IPS-20b (cell line): ENCODE measurements at regions not wholly inside any gene's neighbourhood (a gene's known extent, or its start where the extent isn't known, plus 50 kb on each side); places are given as distances from the start of the nearest gene placed in this dataset.
"Not testable (repeated sequence)": the region's sequence is repeated elsewhere in the genome, so short reads cannot be mapped to it uniquely, and the experiment has no call there.

Experiments used
- H3K27ac ChIP-seq: one replicate; pipeline ENCODE4 v1.5.1; 2013; ENCODE audit warnings: low read length
- H3K27me3 ChIP-seq: 2 replicates; pipeline ENCODE4 v1.6.1; 2013; ENCODE audit warnings: mild to moderate bottlenecking, low read length, inconsistent platforms; ENCODE audit not compliant: insufficient read depth
- H3K36me3 ChIP-seq: 2 replicates; pipeline ENCODE4 v1.6.1; 2013; ENCODE audit warnings: low read depth, mild to moderate bottlenecking, inconsistent platforms, low read length, moderate library complexity; ENCODE audit not compliant: insufficient read depth
- H3K4me1 ChIP-seq: 2 replicates; pipeline ENCODE4 v1.6.1; 2013; ENCODE audit warnings: mild to moderate bottlenecking, control low read depth, inconsistent platforms, low read length, moderate library complexity; ENCODE audit not compliant: insufficient read depth
- H3K4me3 ChIP-seq: 2 replicates; pipeline ENCODE4 v1.5.1; 2013; ENCODE audit warnings: mild to moderate bottlenecking, low read length, inconsistent platforms
- H3K9ac ChIP-seq: 2 replicates; pipeline ENCODE4 v1.6.1; 2013; ENCODE audit warnings: low read depth, mild to moderate bottlenecking, inconsistent platforms, low read length, moderate library complexity
- H3K9me3 ChIP-seq: 2 replicates; pipeline ENCODE4 v1.6.1; 2013; ENCODE audit warnings: mild to moderate bottlenecking, low read depth, low read length, inconsistent platforms; ENCODE audit not compliant: insufficient read depth

- Histone ChIP-seq H3K9ac (peak overlapping the region; percentile 69), H3K27ac (peak overlapping the region; percentile 98), H3K4me1 (peaks cover 26% of the 10 kb centered on the region), H3K27me3 (no peaks in the 10 kb centered on the region), H3K9me3 (peaks cover 15% of the 10 kb centered on the region; the same call in 1 of the 2 replicates), H3K36me3 (no peaks in the 10 kb centered on the region), H3K4me3 (peak overlapping the region; percentile 22; the same call in 1 of the 2 replicates)
These were observed 145.1 kb upstream of the RMP24 start for GRCh38 chr18:35827275-35827902.

- peaks cover 20% of the 10 kb centered on the region; the same call in 1 of the 2 replicates for H3K9me3 ChIP-seq
These were observed 144.6 kb upstream of the RMP24 start for GRCh38 chr18:35827903-35828275.

GRCh38 chr18:35828591-35828990 lies 143.9 kb upstream of the RMP24 start:
- no peaks in the 10 kb centered on the region for H3K27me3 ChIP-seq
- H3K4me1 ChIP-seq = peaks cover 26% of the 10 kb centered on the region
- H3K9me3 ChIP-seq = peaks cover 23% of the 10 kb centered on the region; the same call in 1 of the 2 replicates
- H3K4me3 ChIP-seq = no peak overlapping the region
- H3K36me3 ChIP-seq = no peaks in the 10 kb centered on the region
- H3K27ac ChIP-seq = peak overlapping the region; percentile 98
- peak overlapping the region; percentile 69; the same call in 1 of the 2 replicates for H3K9ac ChIP-seq

More at GRCh38 chr18:35827903-35828275, 144.6 kb upstream of the RMP24 start:
- Histone ChIP-seq H3K36me3 (no peaks in the 10 kb centered on the region), H3K27ac (peak overlapping the region; percentile 98), H3K4me3 (no peak overlapping the region), H3K27me3 (no peaks in the 10 kb centered on the region), H3K4me1 (peaks cover 26% of the 10 kb centered on the region), H3K9ac (peak overlapping the region; percentile 69)

GRCh38 chr18:35835366-35835765 lies 137.1 kb upstream of the RMP24 start:
- Histone ChIP-seq H3K27me3 (no peaks in the 10 kb centered on the region), H3K36me3 (no peaks in the 10 kb centered on the region), H3K27ac (no peak overlapping the region), H3K9ac (no peak overlapping the region), H3K4me3 (no peak overlapping the region), H3K4me1 (no peaks in the 10 kb centered on the region), H3K9me3 (peaks cover 30% of the 10 kb centered on the region)

DNA sequence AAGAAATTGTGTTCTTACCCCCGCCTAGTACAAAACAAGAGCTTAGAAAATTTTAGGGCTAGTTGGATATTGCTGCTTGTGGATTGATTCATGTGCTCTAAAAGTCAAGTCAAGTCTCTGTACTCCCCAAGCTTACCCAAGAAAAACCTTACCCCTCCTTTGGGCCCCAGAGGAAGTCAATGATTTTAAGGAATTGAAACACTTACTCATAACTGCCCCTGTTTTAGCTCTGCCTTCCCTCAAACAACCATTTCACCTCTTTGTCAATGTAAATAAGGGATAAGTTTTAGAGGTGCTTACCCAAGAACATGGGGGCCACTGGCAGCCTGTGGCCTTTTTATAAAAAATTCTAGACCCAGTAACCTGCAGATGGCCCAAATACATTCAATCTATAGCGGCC lies 136.6 kb upstream of the RMP24 start:
- no peak overlapping the region for H3K9ac ChIP-seq
- H3K4me1 ChIP-seq = no peaks in the 10 kb centered on the region

DNA sequence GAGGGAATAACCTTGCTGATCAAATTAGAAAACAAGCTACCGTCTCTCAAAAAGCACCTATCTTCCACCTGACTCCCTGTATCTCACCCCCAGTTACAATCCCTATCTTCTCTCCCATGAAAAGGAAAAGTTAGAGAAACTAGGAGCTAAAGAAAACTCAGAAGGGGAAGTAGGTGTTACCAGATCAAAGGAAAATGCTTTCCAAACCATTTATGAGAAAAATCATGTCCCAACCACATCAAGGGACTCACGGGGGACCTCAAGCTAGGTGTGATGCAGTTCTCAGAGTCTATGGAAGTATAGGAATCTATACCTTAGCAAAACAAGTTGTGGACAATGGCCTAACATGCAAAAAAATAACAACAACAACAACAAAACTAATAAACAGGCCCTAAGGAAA lies 135.5 kb upstream of the RMP24 start:
- H3K9ac ChIP-seq = no peak overlapping the region
- H3K9me3 ChIP-seq = peaks cover 26% of the 10 kb centered on the region
- no peaks in the 10 kb centered on the region for H3K4me1 ChIP-seq
- H3K36me3 ChIP-seq = no peaks in the 10 kb centered on the region
- no peak overlapping the region for H3K4me3 ChIP-seq
- no peaks in the 10 kb centered on the region for H3K27me3 ChIP-seq
- no peak overlapping the region for H3K27ac ChIP-seq

More for the DNA sequence above, 136.6 kb upstream of the RMP24 start:
- H3K36me3 ChIP-seq = no peaks in the 10 kb centered on the region
- H3K27ac ChIP-seq = no peak overlapping the region
- H3K4me3 ChIP-seq = no peak overlapping the region
- no peaks in the 10 kb centered on the region for H3K27me3 ChIP-seq
- peaks cover 35% of the 10 kb centered on the region for H3K9me3 ChIP-seq

- Histone ChIP-seq H3K4me1 (no peaks in the 10 kb centered on the region), H3K27me3 (no peaks in the 10 kb centered on the region), H3K36me3 (no peaks in the 10 kb centered on the region), H3K4me3 (no peak overlapping the region), H3K9ac (no peak overlapping the region), H3K9me3 (peaks cover 16% of the 10 kb centered on the region), H3K27ac (no peak overlapping the region)
These were observed 134.5 kb upstream of the RMP24 start for GRCh38 chr18:35837922-35838496.

DNA sequence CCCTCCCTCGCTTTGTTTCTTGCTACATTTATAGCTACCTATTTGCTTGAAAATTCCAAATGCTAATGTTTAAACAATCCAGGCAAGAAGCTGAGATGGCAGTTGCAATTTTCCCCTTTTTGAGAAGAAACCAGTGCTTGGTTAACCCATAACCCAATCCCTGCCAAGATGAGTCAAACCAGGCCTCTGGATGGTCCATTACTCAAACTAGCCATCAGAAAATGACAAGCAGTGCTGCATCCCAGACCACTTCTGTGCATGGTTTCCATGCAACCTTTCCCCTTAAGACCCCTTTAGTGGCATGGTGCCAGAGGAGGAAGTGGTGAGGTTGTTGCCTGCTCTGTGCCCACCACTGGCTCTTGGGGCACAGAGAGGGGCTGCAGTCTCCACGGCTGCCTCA lies 131.2 kb upstream of the RMP24 start:
- Histone ChIP-seq H3K9me3 (peaks cover 14% of the 10 kb centered on the region), H3K4me3 (no peak overlapping the region), H3K4me1 (no peaks in the 10 kb centered on the region), H3K27ac (no peak overlapping the region), H3K9ac (no peak overlapping the region), H3K36me3 (no peaks in the 10 kb centered on the region), H3K27me3 (no peaks in the 10 kb centered on the region)

DNA sequence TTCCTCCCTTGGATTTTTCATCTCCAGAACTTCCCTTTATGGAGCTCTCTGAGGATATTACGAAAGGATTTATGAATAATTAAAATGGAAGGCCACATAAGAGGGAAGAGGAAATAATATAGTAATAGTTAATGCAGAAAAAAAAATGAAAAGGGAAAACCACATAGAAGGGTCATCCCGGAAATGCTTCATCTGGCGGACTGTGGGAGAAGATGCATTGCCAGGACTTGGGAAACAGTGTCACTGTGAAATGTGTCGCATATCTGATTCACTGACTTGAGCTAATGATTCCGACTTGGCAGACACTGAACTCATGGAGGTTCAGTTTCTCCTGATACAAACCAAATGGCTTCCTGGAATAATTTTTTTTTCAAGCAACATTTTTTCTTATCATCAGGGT lies 129.9 kb upstream of the RMP24 start:
- no peak overlapping the region for H3K27ac ChIP-seq
- no peaks in the 10 kb centered on the region for H3K36me3 ChIP-seq
- H3K4me3 ChIP-seq = no peak overlapping the region
- no peak overlapping the region for H3K9ac ChIP-seq
- H3K27me3 ChIP-seq = no peaks in the 10 kb centered on the region
- H3K9me3 ChIP-seq = peaks cover 14% of the 10 kb centered on the region
- H3K4me1 ChIP-seq = no peaks in the 10 kb centered on the region

GRCh38 chr18:35848321-35848720 lies 124.2 kb upstream of the RMP24 start:
- not testable (repeated sequence) for H3K9ac ChIP-seq
- peaks cover 35% of the 10 kb centered on the region for H3K4me1 ChIP-seq

GRCh38 chr18:35849241-35849640 lies 123.2 kb upstream of the RMP24 start:
- not testable (repeated sequence) for H3K36me3 ChIP-seq, H3K27me3 ChIP-seq, H3K4me3 ChIP-seq, H3K9me3 ChIP-seq
- Histone ChIP-seq H3K4me1 (peaks cover 35% of the 10 kb centered on the region), H3K9ac (peak overlapping the region; percentile 47; the same call in 1 of the 2 replicates), H3K27ac (peak overlapping the region; percentile 80)

More at GRCh38 chr18:35848321-35848720, 124.2 kb upstream of the RMP24 start:
- not testable (repeated sequence) for H3K36me3 ChIP-seq, H3K4me3 ChIP-seq, H3K9me3 ChIP-seq, H3K27me3 ChIP-seq
- peak overlapping the region; percentile 80 for H3K27ac ChIP-seq

GRCh38 chr18:35851286-35851970 lies 121.1 kb upstream of the RMP24 start:
- H3K27ac ChIP-seq = peak overlapping the region; percentile 95
- peak overlapping the region; percentile 21 for H3K4me3 ChIP-seq
- H3K9ac ChIP-seq = peak overlapping the region; percentile 60; the same call in 1 of the 2 replicates

More at GRCh38 chr18:35851286-35851970, 121.1 kb upstream of the RMP24 start:
- Histone ChIP-seq H3K36me3 (no peaks in the 10 kb centered on the region), H3K27me3 (no peaks in the 10 kb centered on the region), H3K4me1 (peaks cover 35% of the 10 kb centered on the region), H3K9me3 (peaks cover 1% of the 10 kb centered on the region; the same call in 1 of the 2 replicates)
